GM20000 (cell line): ENCODE measurements at regions not wholly inside any gene's neighbourhood (a gene's known extent, or its start where the extent isn't known, plus 50 kb on each side); places are given as distances from the start of the nearest gene placed in this dataset.

Source experiments
- DNase-seq: peaks from one replicate; pipeline ENCODE4 v3.0.0; 2012; ENCODE audit warnings: low spot score
- TF ChIP-seq, protein P1 (sequence below): IDR thresholded peaks from 2 replicates; pipeline ENCODE4 v1.5.1; 2012; ENCODE audit warnings: mild to moderate bottlenecking, control low read depth; ENCODE audit errors: extremely low read depth, missing control alignments

DNA sequence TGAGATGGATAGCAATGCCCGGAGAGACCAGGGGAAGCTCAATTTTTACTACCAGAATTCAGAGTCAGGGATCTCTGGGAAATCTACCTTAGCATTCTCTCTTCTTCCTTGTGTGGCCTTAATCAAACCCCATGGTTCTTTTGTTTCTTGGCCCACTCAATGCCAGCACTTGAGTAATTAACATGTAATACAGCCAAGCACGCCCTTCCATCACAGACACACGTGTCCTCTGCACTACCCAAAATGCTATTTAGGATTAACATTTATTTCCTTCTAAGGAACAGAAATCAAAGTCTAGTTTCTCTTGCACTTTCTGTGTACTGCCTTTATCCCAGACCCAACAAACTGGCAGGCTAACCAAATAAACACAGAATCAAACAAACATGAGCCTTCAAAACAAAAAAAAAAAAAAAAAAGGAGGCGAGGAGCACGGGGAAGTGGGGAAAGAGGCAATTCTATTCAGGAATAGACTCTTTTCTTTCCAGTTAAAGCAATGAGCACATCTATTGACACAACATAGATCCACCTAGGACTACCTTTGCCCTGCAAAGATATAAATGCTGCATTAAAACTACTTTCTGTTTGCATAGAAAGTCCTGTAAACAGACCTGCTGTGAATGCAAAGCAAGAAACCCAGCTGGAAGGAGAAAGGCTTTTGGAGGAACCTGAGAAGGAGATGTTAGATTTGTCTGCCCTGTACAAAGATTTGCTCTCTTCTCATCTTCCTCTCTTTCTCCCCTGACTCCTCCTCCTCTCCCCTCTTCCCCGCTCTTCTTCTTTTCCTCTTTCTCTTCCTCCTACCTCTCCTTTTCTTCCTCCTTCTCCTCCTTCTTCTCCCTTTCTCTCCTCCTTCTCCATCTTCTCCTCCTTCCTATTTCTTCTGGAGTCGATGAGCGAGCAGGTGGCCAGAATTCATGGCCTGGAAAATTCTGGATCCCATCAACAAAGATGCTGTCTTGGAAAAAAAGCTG, 294.4 kb downstream of the NPIPA8 start:
- DNase-seq: no peak
- TF ChIP-seq, protein P1, sequence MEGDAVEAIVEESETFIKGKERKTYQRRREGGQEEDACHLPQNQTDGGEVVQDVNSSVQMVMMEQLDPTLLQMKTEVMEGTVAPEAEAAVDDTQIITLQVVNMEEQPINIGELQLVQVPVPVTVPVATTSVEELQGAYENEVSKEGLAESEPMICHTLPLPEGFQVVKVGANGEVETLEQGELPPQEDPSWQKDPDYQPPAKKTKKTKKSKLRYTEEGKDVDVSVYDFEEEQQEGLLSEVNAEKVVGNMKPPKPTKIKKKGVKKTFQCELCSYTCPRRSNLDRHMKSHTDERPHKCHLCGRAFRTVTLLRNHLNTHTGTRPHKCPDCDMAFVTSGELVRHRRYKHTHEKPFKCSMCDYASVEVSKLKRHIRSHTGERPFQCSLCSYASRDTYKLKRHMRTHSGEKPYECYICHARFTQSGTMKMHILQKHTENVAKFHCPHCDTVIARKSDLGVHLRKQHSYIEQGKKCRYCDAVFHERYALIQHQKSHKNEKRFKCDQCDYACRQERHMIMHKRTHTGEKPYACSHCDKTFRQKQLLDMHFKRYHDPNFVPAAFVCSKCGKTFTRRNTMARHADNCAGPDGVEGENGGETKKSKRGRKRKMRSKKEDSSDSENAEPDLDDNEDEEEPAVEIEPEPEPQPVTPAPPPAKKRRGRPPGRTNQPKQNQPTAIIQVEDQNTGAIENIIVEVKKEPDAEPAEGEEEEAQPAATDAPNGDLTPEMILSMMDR: no peak

DNA sequence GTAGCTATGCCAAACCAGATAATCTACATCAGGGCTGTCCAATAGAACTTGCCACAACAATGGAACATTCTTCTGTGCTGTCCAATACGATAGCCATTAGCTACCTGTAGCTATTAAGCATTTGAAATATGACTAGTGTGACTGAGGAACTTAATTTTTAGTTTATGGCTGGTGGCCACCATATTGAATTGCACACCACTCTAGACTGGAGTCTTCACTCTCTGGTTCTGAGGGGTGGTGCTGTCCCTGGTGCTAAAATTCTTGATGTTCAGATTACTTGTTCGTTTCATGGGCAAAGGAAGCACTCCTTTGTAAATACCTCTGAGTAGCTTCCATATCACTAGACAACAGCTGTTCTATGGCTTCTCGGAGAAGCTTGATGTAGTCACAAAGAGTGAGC, 296.6 kb downstream of the NPIPA8 start:
- TF ChIP-seq, protein P1: no peak
- DNase-seq: no peak

DNA sequence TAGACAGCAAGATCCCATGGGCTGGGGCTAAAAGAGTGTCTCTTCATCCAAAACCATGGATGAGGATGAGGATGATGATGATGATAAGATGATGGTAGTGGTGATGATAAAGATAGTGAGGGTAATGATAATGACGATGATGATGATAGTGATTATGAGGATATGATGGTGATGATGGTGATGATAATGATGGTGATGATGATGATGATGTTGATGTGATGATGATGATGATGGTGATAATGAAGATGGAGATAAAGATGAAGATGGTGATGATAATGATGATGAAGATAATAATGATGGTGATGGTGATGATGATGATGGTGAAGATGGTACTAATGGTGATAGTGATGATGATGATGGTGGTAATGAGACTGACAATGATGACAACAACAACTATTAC, 299.5 kb downstream of the NPIPA8 start:
- no peak for DNase-seq
- TF ChIP-seq, protein P1: no peak

DNA sequence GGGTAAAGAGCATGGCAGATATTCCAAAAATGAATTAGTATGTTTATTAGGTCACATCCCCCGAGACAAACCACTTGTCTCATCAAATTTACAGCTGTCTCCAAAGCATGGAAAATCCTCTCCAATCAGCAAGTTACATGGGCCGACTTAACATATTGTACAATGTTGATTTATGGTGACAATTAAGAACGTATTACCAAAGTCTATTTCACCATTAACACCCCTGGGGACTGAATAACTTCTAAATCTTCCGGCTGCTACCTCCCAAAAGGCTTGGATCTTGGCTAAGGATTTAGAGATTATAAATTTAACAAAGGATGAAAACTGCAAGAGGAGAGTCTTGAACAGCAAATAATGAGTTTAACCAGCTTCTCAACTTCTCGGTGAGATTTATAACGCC, 311.9 kb downstream of the NPIPA8 start:
- TF ChIP-seq, protein P1: no peak
- no peak for DNase-seq

DNA sequence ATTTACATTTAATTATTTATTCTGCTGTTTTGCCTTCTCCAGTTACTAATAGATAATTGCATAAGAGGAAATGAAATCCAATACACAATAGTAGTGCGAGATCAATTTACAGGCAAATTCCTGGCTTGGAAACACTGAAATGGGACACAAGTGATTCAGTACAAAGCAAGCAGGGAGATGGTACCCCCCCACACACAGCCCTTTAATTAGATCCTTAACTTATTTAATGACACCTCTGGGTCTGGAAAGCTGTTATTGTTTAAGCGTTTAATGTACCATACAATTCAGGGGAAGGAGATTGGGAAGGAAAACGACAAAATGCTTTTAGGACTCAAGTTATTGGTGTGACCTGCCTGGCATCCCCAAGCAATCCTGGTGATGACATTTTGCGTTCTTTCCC, 318.2 kb downstream of the NPIPA8 start:
- no peak for DNase-seq
- TF ChIP-seq, protein P1: no peak

DNA sequence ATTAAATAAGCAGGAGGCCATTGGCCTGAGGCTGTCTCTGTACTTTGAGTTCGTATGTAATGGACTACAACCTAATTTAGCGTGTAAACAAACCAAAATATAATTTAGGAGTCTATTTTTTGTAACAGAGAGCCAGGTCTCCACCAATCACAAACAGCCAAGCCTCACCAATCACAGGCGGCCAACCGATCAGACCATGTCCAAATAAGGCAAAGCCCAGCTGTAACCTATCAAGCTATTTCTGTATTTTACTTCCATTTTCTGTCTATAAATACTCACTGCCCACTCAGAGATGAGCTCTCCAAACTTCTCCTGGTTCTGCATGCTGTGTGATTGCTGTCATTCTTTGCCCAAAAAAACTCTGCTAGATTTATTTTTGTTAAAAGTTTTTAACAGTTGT, 322.7 kb downstream of the NPIPA8 start:
- no peak for DNase-seq
- TF ChIP-seq, protein P1: no peak

DNA sequence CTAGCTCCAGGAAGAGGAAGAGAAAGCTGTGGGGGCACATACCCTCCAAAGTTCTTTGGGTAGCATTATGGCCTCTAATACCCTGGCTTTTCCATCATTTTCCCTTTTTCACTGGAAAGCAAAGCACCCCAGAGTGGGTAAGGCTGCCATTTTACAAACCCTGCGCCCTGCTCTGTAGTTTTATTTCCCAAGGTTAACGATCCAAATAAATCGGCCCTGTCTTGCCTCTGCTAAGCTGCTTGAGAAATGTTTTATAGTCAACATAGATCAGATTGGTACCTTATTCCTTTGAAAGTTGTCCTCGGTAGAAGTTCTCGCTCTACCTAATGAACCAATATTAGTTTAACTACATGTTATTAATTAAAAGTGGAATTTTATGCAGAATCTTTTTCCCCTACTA, 328.2 kb downstream of the NPIPA8 start:
- DNase-seq: no peak
- TF ChIP-seq, protein P1: no peak
